ENCODE measurements at regions not wholly inside any gene's neighbourhood (a gene's known extent, or its start where the extent isn't known, plus 50 kb on each side); places are given as distances from the start of the nearest gene placed in this dataset.

DNA sequence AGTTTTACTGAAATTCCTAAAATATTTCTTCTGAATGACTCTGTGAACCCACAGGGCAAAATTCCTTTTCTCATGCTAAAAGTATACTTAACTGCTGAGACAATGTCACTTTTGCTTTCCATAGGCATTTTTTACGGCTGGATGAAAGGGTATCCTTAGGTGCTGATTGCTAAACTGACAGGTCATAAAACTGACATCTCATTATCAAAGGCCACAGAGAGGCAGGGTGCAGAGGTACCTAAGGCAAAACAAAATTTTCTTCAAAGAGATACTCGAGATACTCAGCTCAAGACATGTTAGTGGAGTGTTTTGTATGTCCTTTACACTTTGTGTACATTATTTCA, 62.0 kb upstream of the WDR75 start:
- Mint-ChIP-seq H3K4me3 (no peak overlapping the region), H3K9me3 (no peaks in the 10 kb centered on the region)
- intact Hi-C loops (cut with micrococcal nuclease), result no loop called here

GRCh38 chr2:189379731-189380261, 61.5 kb upstream of the WDR75 start:
- Mint-ChIP-seq H3K27ac (no peak overlapping the region), H3K9me3 (no peaks in the 10 kb centered on the region), H3K4me1 (ENCODE audit: low read depth) (no peaks in the 10 kb centered on the region), H3K27me3 (no peaks in the 10 kb centered on the region), H3K4me3 (no peak overlapping the region), H3K36me3 (ENCODE audit: low read depth) (no peaks in the 10 kb centered on the region)
- intact Hi-C loops (cut with micrococcal nuclease), result no loop called here

More for the DNA sequence above, 62.0 kb upstream of the WDR75 start:
- H3K27me3 Mint-ChIP-seq, result no peaks in the 10 kb centered on the region
- no peak overlapping the region for H3K27ac Mint-ChIP-seq
- no peaks in the 10 kb centered on the region for H3K4me1 Mint-ChIP-seq (ENCODE audit: low read depth)
- H3K36me3 Mint-ChIP-seq (ENCODE audit: low read depth), result no peaks in the 10 kb centered on the region

DNA sequence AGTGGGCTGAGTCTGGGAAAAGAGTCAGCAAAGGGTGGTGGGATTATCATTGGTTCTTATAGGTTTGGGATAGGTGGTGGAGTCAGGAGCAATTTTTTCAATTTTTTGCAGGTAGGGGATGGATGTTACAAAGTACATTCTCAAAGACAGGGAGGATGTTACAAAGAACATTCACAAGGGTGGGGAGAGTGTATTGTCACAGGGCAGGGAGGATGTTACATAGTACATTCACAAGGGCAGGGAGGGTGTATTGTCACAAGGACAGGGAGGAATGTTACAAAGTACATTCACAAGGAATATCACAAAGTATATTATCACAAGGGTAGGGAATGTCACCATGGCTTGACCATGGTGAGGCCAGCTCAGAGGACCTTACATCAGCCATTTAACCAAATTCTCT, 58.6 kb upstream of the WDR75 start:
- no peaks in the 10 kb centered on the region for H3K27me3 Mint-ChIP-seq
- no peak overlapping the region for H3K4me3 Mint-ChIP-seq
- H3K27ac Mint-ChIP-seq, result no peak overlapping the region
- no peaks in the 10 kb centered on the region for H3K4me1 Mint-ChIP-seq (ENCODE audit: low read depth)
- no peaks in the 10 kb centered on the region for H3K9me3 Mint-ChIP-seq
- intact Hi-C loops (cut with micrococcal nuclease), result no loop called here
- no peaks in the 10 kb centered on the region for H3K36me3 Mint-ChIP-seq (ENCODE audit: low read depth)

GRCh38 chr2:189386741-189387140, 54.5 kb upstream of the WDR75 start:
- Mint-ChIP-seq H3K36me3 (ENCODE audit: low read depth) (no peaks in the 10 kb centered on the region), H3K4me3 (no peak overlapping the region), H3K9me3 (no peaks in the 10 kb centered on the region), H3K4me1 (ENCODE audit: low read depth) (no peaks in the 10 kb centered on the region), H3K27ac (no peak overlapping the region), H3K27me3 (no peaks in the 10 kb centered on the region)
- intact Hi-C loops (cut with micrococcal nuclease), result no loop called here

DNA sequence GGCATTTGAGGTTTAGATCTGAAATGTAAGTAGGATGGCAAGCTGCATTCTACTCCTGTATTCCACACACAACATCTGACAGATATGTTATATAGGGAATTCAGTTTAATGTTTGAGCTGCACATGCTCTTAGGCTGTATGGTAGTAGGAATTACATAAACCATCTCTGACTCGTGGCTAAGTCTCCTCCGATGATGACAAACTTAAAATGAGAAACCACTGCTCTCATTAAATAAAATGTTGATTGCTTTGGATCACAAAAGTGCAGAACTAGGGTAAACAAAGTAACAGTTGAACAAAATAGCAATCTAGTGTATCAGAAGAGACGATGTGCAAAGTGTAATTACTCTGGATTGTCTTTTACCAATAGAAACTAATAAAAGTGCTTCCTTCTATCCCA, 50.1 kb upstream of the WDR75 start:
- Mint-ChIP-seq H3K36me3 (ENCODE audit: low read depth) (no peaks in the 10 kb centered on the region), H3K27ac (no peak overlapping the region), H3K27me3 (no peaks in the 10 kb centered on the region), H3K9me3 (no peaks in the 10 kb centered on the region), H3K4me1 (ENCODE audit: low read depth) (no peaks in the 10 kb centered on the region), H3K4me3 (no peak overlapping the region)
- intact Hi-C loops (cut with micrococcal nuclease), result no loop called here
